ENCODE measurements at regions not wholly inside any gene's neighbourhood (a gene's known extent, or its start where the extent isn't known, plus 50 kb on each side); places are given as distances from the start of the nearest gene placed in this dataset.

GRCh38 chr5:85452322-85453025, 1067.8 kb upstream of the EDIL3 start:
- in situ Hi-C loops (cut with HindIII; ENCODE audit: extremely low pct_ligation_motif_present, low pct_unique_long_range_greater_than_20kb) (no loop called here), intact Hi-C loops (cut with micrococcal nuclease; ENCODE audit: unreplicated experiment) (no loop called here)
- no peak overlapping the region for H3K27ac ChIP-seq (ENCODE audit: extremely low read length, insufficient read depth, low read length)
- no peaks in the 10 kb centered on the region for H4K20me1 ChIP-seq (ENCODE audit: insufficient read depth, low read length)
- peaks cover 46% of the 10 kb centered on the region for H3K9me3 ChIP-seq (ENCODE audit: low read length)
- H2AFZ ChIP-seq (ENCODE audit: low read length), result no peak overlapping the region
- BruUV-seq (replicated peaks), result no TSS peak
- ChIA-PET POLR2A (no interaction called here), CTCF (ENCODE audit: low intra/inter-chr PET ratio, low total read pairs) (no interaction called here)
- H3K79me2 ChIP-seq (ENCODE audit: insufficient read depth, low read length), result no peaks in the 10 kb centered on the region
- no peaks in the 10 kb centered on the region for H3K36me3 ChIP-seq (replicated peaks in 1 of 2; ENCODE audit: control insufficient read depth in 1 of 2, insufficient read depth in 2 of 2, low read length in 2 of 2)
- H3K4me1 ChIP-seq (ENCODE audit: insufficient read depth, low read length), result no peaks in the 10 kb centered on the region
- no peak overlapping the region for H3K9ac ChIP-seq (ENCODE audit: insufficient read depth, low read depth, low read length)
- no peak for DNase-seq (ENCODE audit: low spot score)
- H3K4me2 ChIP-seq (ENCODE audit: low read depth, low read length), result no peak overlapping the region
- no peaks in the 10 kb centered on the region for H3K27me3 ChIP-seq (ENCODE audit: control insufficient read depth in 1 of 2, insufficient read depth in 2 of 2, low read length in 2 of 2)
- ATAC-seq, result no peak
- FAIRE-seq, result no peak
- 31% methylated on average over 4 of the region's 4 CpGs for WGBS (ENCODE audit: low lambda C conversion rate)
- TF ChIP-seq MAFK (conservative IDR thresholded peaks at IDR 0.05 in 1 of 2, IDR thresholded peaks at IDR 0.05 in 1 of 2; ENCODE audit: low read length in 2 of 2) (peak in 1 of 2 experiments; percentile 55; a peak in 2 of 4 replicates), POLR2A (IDR thresholded peaks at IDR 0.05; ENCODE audit: insufficient read depth in 1 of 2, low read depth in 2 of 2, low read length in 2 of 2) (no peak), ZNF776 (CRISPR knock-in tag; IDR thresholded peaks at IDR 0.05) (no peak), MAFF (IDR thresholded peaks at IDR 0.05; ENCODE audit: low read depth, low read length) (peak; percentile 36; the same call in 1 of the 2 replicates)
- no peak overlapping the region for H3K4me3 ChIP-seq (replicated peaks in 1 of 3; ENCODE audit: insufficient read depth in 1 of 3, low read depth in 2 of 3, low read length in 3 of 3)

GRCh38 chr5:85453026-85453349, 1068.3 kb upstream of the EDIL3 start:
- ChIA-PET POLR2A (no interaction called here), CTCF (ENCODE audit: low intra/inter-chr PET ratio, low total read pairs) (no interaction called here)
- no peaks in the 10 kb centered on the region for H3K36me3 ChIP-seq (replicated peaks in 1 of 2; ENCODE audit: control insufficient read depth in 1 of 2, insufficient read depth in 2 of 2, low read length in 2 of 2)
- no peak for TF ChIP-seq GLMP (CRISPR knock-in tag; IDR thresholded peaks at IDR 0.05; ENCODE audit: borderline replicate concordance)
- TF ChIP-seq SAP130 (CRISPR knock-in tag; IDR thresholded peaks at IDR 0.05; ENCODE audit: low read depth), result no peak
- FAIRE-seq (no peak), DNase-seq (ENCODE audit: low spot score) (no peak), ATAC-seq (no peak)
- H3K79me2 ChIP-seq (ENCODE audit: insufficient read depth, low read length), result no peaks in the 10 kb centered on the region
- H3K27ac ChIP-seq (ENCODE audit: extremely low read length, insufficient read depth, low read length), result no peak overlapping the region
- no peak overlapping the region for H3K4me3 ChIP-seq (replicated peaks in 1 of 3; ENCODE audit: insufficient read depth in 1 of 3, low read depth in 2 of 3, low read length in 3 of 3)
- no peaks in the 10 kb centered on the region for H3K27me3 ChIP-seq (ENCODE audit: control insufficient read depth in 1 of 2, insufficient read depth in 2 of 2, low read length in 2 of 2)
- no TSS peak for BruUV-seq (replicated peaks)
- in situ Hi-C loops (cut with HindIII; ENCODE audit: extremely low pct_ligation_motif_present, low pct_unique_long_range_greater_than_20kb) (no loop called here), intact Hi-C loops (cut with micrococcal nuclease; ENCODE audit: unreplicated experiment) (no loop called here)
- H3K4me1 ChIP-seq (ENCODE audit: insufficient read depth, low read length), result no peaks in the 10 kb centered on the region
- H2AFZ ChIP-seq (ENCODE audit: low read length), result no peak overlapping the region
- H3K9ac ChIP-seq (ENCODE audit: insufficient read depth, low read depth, low read length), result no peak overlapping the region
- H3K9me3 ChIP-seq (ENCODE audit: low read length), result peaks cover 51% of the 10 kb centered on the region
- no peak overlapping the region for H3K4me2 ChIP-seq (ENCODE audit: low read depth, low read length)
- no peaks in the 10 kb centered on the region for H4K20me1 ChIP-seq (ENCODE audit: insufficient read depth, low read length)

Measured in HepG2 (cell line).